GM19043 (cell line): ENCODE measurements at regions not wholly inside any gene's neighbourhood (a gene's known extent, or its start where the extent isn't known, plus 50 kb on each side); places are given as distances from the start of the nearest gene placed in this dataset.

Source experiments
- ATAC-seq: cut with Tn5 transposase; IDR thresholded peaks from one replicate; pipeline ENCODE4 v1.9.1; 2021; ENCODE audit warnings: low read depth; ENCODE audit not compliant: unreplicated experiment

- no peak for ATAC-seq
Measured at GRCh38 chr11:27216270-27217149, 146.5 kb downstream of the CCDC34 start.

DNA sequence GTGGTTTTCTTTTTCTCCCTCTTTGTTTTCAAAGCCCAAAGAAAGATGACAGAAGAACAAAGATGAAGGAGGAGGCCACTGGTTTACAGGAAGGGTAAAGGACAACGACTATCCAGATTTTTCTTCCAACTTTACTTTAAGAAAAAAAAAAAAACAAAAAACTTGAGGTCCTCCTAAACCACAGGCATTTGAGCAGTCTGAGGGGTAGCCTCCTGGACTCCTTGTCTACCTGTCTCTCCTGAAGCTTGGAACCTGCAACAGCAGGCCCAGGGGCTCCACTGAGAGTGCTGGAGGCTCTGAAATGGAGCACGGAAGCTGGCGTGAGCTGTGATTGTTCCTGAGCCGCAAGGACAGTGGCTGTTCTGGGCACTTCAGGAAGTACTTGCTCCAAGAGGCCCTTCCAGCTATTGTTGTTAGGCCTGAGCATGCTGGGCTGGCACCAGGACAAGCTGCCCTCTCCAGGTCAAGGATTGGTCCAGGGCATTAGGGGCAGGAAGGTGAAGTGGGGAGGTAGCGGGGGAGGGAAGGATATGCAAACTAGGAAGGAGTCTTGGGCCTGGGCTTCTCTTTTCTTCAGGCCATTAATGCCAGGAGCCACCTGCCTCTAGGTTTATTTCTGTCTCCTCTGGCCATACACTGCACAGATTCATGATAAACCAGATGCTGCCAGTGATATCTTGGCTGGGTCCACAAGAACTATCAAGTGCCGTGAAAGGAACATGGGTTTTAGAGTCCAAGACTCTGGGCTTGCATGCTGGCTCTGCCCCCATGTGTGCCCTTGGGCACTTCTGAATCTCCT, 147.3 kb downstream of the CCDC34 start:
- no peak for ATAC-seq

DNA sequence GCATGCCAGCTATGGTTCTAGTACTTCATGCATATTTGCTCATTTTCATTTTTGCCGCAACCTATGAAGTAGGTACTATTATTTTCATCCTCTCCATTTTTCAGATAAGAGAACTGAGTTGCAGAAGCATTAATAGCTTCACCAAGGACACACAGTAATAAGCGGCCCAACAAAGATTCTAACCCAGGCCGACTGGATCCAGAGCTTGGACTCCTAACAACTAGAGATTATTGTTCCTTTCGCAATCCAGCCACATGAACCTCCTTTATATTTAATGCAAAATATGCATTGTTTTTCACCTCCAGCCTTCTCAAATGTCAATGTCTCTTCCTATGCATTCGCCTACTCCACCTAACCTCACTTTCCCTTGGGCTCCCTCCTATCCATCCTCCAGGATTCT, 148.3 kb downstream of the CCDC34 start:
- no peak for ATAC-seq

DNA sequence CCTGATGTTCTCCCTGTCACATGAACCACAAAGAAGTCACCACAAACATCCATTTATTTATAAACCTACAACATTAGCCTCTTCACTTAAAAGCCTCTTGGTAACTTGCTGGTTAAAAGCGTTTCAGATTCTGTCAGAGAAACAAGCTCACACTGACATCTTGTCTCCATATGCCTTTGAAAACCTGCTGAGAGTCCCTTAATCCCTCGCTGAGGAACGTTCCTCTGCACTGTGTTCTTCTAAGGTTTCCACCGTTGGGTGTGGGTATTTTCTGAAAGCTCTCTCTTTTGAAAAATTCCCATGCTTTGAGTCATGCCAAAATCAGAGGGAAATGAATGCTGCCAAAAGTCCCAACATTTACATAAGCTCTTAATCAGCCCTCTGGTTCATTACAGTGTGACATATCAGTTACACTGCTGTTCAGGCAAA, 149.8 kb downstream of the CCDC34 start:
- no peak for ATAC-seq

GRCh38 chr11:27212248-27212780, 150.7 kb downstream of the CCDC34 start:
- peak; percentile 52 for ATAC-seq

- ATAC-seq, result no peak
Measured at GRCh38 chr11:27211370-27212127, 151.5 kb downstream of the CCDC34 start.

- ATAC-seq, result no peak
Measured at GRCh38 chr11:27210531-27210930, 152.5 kb downstream of the CCDC34 start.

- ATAC-seq, result peak; percentile 42
Measured at GRCh38 chr11:27209562-27210005, 153.4 kb downstream of the CCDC34 start.

DNA sequence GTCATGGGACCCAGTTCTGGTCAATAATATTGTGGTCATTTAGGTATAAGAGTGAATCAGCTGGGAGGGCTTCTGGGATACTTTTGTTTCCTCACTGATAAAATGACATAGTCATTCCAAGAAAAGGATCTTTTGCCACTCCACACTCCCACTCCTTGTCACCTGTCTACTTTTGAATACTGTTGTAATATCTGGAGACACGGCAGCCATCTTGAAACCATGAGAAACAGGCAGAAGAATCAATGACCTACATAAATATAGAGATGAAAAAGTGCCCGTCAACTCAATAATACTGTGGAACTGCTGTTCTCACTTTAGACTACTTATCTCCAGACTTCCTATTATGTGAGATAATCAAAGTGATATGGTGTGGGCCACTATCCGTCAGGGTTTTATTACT, 154.2 kb downstream of the CCDC34 start:
- no peak for ATAC-seq

- no peak for ATAC-seq
Measured at GRCh38 chr11:27207025-27207650, 155.9 kb downstream of the CCDC34 start.

- ATAC-seq, result no peak
Measured at GRCh38 chr11:27205779-27206570, 157.0 kb downstream of the CCDC34 start.

DNA sequence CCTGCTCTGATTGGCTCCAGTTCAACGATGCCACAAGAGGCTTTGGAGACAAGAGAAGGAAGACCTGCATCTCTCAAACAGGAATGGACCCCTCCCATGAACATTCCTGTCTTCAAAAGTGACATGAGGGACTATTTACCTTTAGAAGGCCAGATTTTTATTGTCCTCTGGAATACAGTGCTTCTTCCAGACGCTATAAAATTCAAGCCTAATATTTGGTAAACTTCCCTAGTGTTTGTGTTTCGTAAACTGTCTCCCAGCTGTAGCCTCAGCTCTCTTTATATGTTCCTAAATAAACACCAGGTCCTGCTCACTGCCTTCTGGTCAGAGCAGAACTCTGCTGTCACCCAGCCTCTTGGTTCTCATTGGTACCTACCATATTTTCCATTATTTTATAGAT, 157.8 kb downstream of the CCDC34 start:
- no peak for ATAC-seq

DNA sequence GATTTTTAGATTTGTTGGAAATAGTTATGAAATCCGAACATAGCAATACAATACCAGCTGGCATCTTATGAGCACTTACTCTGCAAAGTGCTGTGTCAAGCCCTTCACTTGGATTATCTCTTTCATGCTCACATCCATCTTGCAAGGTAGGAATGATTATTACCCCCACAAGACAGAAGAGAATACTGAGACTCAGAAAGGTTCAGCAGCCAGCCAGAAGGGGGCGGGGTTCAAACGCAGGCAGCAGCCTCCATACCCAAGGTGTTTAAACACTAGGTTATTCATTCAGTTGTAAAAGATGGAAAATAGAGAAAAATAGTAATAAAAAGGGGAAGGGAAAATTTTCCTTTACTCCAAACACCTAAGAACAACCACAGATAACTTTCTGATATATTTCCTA, 158.5 kb downstream of the CCDC34 start:
- ATAC-seq, result no peak

DNA sequence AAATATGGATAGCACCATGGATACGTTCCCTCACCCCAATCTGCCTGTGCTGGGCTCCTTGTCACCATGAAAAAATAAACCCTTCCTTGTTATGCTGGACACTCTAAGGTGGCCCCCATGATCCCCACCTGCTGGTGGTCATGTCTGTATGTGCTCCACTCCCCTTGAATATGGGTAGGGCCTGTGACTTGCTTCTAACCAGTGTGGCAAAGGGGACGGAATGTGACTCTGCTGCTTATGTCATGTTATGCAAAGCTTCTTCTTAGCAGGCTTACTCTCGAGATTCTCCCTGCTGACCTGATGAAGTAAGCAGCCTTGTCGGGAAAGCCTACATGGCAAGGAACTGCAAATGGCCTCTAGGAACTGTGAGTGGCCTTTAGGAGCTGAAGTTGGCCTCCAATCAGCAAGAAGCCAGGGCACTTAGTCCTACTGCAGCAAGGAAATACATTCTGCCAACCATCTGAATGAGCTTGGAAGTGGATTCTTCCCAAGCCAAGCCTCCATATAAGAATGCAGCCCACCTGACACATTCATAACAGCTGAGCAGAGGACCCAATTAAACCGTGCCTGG, 159.9 kb downstream of the CCDC34 start:
- ATAC-seq, result no peak

- ATAC-seq, result no peak
Measured at GRCh38 chr11:27201454-27202302, 161.1 kb downstream of the BBOX1 start.

- ATAC-seq, result no peak
Measured at GRCh38 chr11:27200779-27201453, 160.3 kb downstream of the BBOX1 start.

DNA sequence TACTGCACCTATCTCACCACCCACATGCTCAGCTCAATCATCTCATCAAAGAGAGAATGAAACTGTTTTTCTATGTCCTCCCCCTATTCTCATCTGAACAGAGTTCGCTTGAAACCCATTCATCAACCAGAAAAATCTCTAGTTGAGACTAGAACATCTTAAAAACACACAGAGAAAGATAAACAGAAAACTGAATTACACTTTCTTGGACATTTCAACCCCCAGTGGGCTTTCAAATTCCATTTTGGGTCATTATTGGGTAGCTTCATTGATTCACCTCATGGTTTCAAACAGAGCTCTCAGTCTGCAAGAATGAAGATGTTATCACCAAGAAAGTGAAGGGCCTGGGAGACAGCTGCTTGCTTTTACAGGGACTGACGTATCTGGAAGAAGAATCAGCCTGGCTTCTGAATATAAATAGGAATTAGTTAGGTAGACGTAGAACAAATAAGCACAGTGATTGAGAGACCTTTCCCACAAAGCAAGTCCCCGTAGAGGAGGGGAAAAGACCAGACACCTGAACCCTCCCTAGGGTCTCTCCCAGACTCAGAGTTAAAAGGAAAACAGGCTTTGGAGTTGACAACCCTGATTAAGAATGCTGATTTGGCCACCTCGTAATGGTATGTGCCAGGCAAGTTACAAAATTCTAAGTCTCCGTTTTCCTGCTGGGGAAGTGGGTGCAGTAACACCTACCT, 155.7 kb downstream of the BBOX1 start:
- ATAC-seq, result no peak
